ENCODE measurements at regions not wholly inside any gene's neighbourhood (a gene's known extent, or its start where the extent isn't known, plus 50 kb on each side); places are given as distances from the start of the nearest gene placed in this dataset.

DNA sequence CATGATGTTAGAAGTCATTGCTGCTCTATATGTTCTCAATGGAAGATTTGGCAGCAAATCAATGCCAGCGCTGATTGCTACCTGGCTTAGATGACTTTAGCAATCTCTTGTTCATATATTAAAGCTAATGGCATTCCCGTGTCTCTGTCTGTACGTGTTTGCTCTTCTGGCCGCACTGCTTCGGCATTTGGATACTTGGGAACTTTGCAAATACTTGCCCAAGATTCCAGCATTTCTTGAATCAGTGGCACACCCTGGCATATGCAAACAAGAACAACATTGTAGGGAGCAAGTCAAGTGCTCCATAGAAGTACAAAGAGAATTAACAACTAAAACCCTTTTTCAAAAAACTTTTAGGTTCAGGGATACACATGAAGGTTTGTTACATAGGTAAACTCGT, 128.9 kb upstream of the TMEM164 start:
- CTCF ChIA-PET: no interaction called here
- H3K27ac ChIP-seq (ENCODE audit: low read length): no peak overlapping the region

DNA sequence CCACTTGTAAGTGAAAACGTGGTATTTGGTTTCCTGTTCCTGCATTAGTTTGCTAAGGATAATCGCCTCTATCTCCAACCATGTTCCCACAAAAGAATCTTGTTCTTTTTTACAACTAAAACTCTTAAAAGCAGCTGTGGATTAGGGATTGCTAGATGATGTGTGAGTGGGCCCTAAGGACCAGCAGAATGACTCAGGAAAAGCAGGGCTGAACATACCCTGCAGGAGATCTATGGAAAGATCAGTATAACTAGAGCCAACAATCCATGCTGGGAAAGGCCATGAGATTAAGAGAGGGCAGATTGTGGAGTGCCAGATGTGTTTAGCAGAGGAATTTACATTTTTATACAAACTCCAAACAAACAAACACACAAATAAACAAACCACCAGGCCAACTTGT, 128.4 kb upstream of the TMEM164 start:
- BruUV-seq (replicated peaks): no TSS peak
- ChIA-PET CTCF (no interaction called here), POLR2A (no interaction called here)
- ATAC-seq (no peak), DNase-seq (ENCODE audit: low read depth, low spot score) (no peak)
- Histone ChIP-seq H3K4me1 (ENCODE audit: control insufficient read depth, insufficient read depth, low read length) (no peaks in the 10 kb centered on the region), H3K27me3 (ENCODE audit: control insufficient read depth, insufficient read depth, low read length) (no peaks in the 10 kb centered on the region), H3K9me3 (ENCODE audit: control insufficient read depth, insufficient read depth, low read depth, low read length) (no peaks in the 10 kb centered on the region), H3K36me3 (ENCODE audit: control insufficient read depth, insufficient read depth, low read length) (no peaks in the 10 kb centered on the region), H3K27ac (ENCODE audit: low read length) (no peak overlapping the region), H3K4me3 (ENCODE audit: low read depth in 2 of 2, low read length in 2 of 2) (no peak overlapping the region)
- intact Hi-C loops (cut with micrococcal nuclease; ENCODE audit: unreplicated experiment): no loop called here
- in situ Hi-C loops (cut with HindIII; ENCODE audit: low pct_unique_long_range_greater_than_20kb, low sequenced_read_pairs): no loop called here
- TF ChIP-seq, protein P1, sequence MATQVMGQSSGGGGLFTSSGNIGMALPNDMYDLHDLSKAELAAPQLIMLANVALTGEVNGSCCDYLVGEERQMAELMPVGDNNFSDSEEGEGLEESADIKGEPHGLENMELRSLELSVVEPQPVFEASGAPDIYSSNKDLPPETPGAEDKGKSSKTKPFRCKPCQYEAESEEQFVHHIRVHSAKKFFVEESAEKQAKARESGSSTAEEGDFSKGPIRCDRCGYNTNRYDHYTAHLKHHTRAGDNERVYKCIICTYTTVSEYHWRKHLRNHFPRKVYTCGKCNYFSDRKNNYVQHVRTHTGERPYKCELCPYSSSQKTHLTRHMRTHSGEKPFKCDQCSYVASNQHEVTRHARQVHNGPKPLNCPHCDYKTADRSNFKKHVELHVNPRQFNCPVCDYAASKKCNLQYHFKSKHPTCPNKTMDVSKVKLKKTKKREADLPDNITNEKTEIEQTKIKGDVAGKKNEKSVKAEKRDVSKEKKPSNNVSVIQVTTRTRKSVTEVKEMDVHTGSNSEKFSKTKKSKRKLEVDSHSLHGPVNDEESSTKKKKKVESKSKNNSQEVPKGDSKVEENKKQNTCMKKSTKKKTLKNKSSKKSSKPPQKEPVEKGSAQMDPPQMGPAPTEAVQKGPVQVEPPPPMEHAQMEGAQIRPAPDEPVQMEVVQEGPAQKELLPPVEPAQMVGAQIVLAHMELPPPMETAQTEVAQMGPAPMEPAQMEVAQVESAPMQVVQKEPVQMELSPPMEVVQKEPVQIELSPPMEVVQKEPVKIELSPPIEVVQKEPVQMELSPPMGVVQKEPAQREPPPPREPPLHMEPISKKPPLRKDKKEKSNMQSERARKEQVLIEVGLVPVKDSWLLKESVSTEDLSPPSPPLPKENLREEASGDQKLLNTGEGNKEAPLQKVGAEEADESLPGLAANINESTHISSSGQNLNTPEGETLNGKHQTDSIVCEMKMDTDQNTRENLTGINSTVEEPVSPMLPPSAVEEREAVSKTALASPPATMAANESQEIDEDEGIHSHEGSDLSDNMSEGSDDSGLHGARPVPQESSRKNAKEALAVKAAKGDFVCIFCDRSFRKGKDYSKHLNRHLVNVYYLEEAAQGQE (IDR thresholded peaks at IDR 0.05; ENCODE audit: insufficient read depth in 1 of 2, low read depth in 2 of 2, low read length in 1 of 2): no peak
- TF ChIP-seq SIN3A (IDR thresholded peaks at IDR 0.05; ENCODE audit: borderline replicate concordance, insufficient read depth, low read depth, low read length) (no peak), TCF7L2 (IDR thresholded peaks at IDR 0.05; ENCODE audit: low read depth, low read length) (no peak), POLR2AphosphoS5 (IDR thresholded peaks at IDR 0.05; ENCODE audit: low read depth, low read length) (no peak)
- TF ChIP-seq, protein P2, sequence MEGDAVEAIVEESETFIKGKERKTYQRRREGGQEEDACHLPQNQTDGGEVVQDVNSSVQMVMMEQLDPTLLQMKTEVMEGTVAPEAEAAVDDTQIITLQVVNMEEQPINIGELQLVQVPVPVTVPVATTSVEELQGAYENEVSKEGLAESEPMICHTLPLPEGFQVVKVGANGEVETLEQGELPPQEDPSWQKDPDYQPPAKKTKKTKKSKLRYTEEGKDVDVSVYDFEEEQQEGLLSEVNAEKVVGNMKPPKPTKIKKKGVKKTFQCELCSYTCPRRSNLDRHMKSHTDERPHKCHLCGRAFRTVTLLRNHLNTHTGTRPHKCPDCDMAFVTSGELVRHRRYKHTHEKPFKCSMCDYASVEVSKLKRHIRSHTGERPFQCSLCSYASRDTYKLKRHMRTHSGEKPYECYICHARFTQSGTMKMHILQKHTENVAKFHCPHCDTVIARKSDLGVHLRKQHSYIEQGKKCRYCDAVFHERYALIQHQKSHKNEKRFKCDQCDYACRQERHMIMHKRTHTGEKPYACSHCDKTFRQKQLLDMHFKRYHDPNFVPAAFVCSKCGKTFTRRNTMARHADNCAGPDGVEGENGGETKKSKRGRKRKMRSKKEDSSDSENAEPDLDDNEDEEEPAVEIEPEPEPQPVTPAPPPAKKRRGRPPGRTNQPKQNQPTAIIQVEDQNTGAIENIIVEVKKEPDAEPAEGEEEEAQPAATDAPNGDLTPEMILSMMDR (IDR thresholded peaks at IDR 0.05): no peak

More for the DNA sequence above, 128.9 kb upstream of the TMEM164 start:
- intact Hi-C loops (cut with micrococcal nuclease; ENCODE audit: unreplicated experiment): no loop called here
- POLR2A ChIA-PET: no interaction called here
- TF ChIP-seq, protein P2 (IDR thresholded peaks at IDR 0.05): no peak
- no peak for TF ChIP-seq TCF7L2 (IDR thresholded peaks at IDR 0.05; ENCODE audit: low read depth, low read length)
- DNase-seq (ENCODE audit: low read depth, low spot score) (no peak), ATAC-seq (no peak)
- Histone ChIP-seq H3K4me1 (ENCODE audit: control insufficient read depth, insufficient read depth, low read length) (no peaks in the 10 kb centered on the region), H3K27me3 (ENCODE audit: control insufficient read depth, insufficient read depth, low read length) (no peaks in the 10 kb centered on the region), H3K4me3 (ENCODE audit: low read depth in 2 of 2, low read length in 2 of 2) (no peak overlapping the region), H3K9me3 (ENCODE audit: control insufficient read depth, insufficient read depth, low read depth, low read length) (no peaks in the 10 kb centered on the region), H3K36me3 (ENCODE audit: control insufficient read depth, insufficient read depth, low read length) (no peaks in the 10 kb centered on the region)
- in situ Hi-C loops (cut with HindIII; ENCODE audit: low pct_unique_long_range_greater_than_20kb, low sequenced_read_pairs): no loop called here
- BruUV-seq (replicated peaks): no TSS peak

DNA sequence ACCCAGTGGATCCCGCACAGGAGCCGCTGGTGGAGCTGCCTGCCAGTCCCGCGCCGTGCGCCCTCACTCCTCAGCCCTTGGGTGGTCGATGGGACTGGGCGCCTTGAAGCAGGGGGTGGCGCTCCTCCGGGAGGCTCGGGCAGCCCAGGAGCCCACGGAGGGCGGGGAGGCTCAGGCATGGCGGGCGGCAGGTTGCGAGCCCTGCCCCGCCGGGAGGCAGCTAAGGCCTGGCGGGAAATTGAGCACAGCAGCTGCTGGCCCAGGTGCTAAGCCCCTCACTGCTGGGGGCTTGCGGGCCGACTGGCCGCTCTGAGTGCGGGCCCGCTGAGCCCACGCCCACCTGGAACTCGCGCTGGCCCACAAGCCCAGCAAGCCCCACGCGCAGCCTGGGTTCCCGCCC, 127.1 kb upstream of the TMEM164 start:
- POLR2A ChIA-PET: no interaction called here
- in situ Hi-C loops (cut with HindIII; ENCODE audit: low pct_unique_long_range_greater_than_20kb, low sequenced_read_pairs): no loop called here

More for the DNA sequence above, 127.1 kb upstream of the TMEM164 start:
- DNase-seq (ENCODE audit: low read depth, low spot score): no peak
- no peak overlapping the region for H3K4me3 ChIP-seq (ENCODE audit: low read depth in 2 of 2, low read length in 2 of 2)
- TF ChIP-seq POLR2AphosphoS5 (IDR thresholded peaks at IDR 0.05; ENCODE audit: low read depth, low read length) (no peak), SIN3A (IDR thresholded peaks at IDR 0.05; ENCODE audit: borderline replicate concordance, insufficient read depth, low read depth, low read length) (no peak), TCF7L2 (IDR thresholded peaks at IDR 0.05; ENCODE audit: low read depth, low read length) (no peak)
- TF ChIP-seq, protein P1 (IDR thresholded peaks at IDR 0.05; ENCODE audit: insufficient read depth in 1 of 2, low read depth in 2 of 2, low read length in 1 of 2): no peak
- TF ChIP-seq, protein P2 (IDR thresholded peaks at IDR 0.05): no peak
- H3K9me3 ChIP-seq (ENCODE audit: control insufficient read depth, insufficient read depth, low read depth, low read length): no peaks in the 10 kb centered on the region
- intact Hi-C loops (cut with micrococcal nuclease; ENCODE audit: unreplicated experiment): no loop called here
- H3K27ac ChIP-seq (ENCODE audit: low read length): no peak overlapping the region
- ATAC-seq: no peak
- no peaks in the 10 kb centered on the region for H3K36me3 ChIP-seq (ENCODE audit: control insufficient read depth, insufficient read depth, low read length)
- H3K27me3 ChIP-seq (ENCODE audit: control insufficient read depth, insufficient read depth, low read length): 0 out of 2 replicates have a peak, but pooled peaks cover 2% of the 10 kb centered on the region
- BruUV-seq (replicated peaks): no TSS peak
- CTCF ChIA-PET: no interaction called here
- no peaks in the 10 kb centered on the region for H3K4me1 ChIP-seq (ENCODE audit: control insufficient read depth, insufficient read depth, low read length)

Data from Panc1 (cell line).